Activated CD8-positive, alpha-beta T cell treated with anti-CD3 and anti-CD28 coated beads, Interleukin-2, amount 10 ng/mL, durations not matched to agents 7 days and 5 days (primary cell): ENCODE measurements at regions not wholly inside any gene's neighbourhood (a gene's known extent, or its start where the extent isn't known, plus 50 kb on each side); places are given as distances from the start of the nearest gene placed in this dataset.

Experiments
- ATAC-seq: fragments of 150-1000 bp; cut with Tn5 transposase; one replicate; pipeline ENCODE4 v1.10.0; 2021; ENCODE audit warnings: moderate library complexity
- CTCF ChIA-PET: fragments of 350-600 bp; sonication (Branson Sonifier 250); formaldehyde crosslinking; loops from one replicate; lab custom pipeline; 2021; ENCODE audit warnings: antibody characterized with exemption; lab: Charles Lee
- POLR2A ChIA-PET: fragments of 350-600 bp; sonication (Branson Sonifier 250); formaldehyde crosslinking; loops from one replicate; lab custom pipeline; 2021; ENCODE audit warnings: antibody characterized with exemption; lab: Charles Lee
- DNase-seq: peaks from one replicate; pipeline ENCODE4 v3.0.0-alpha.2; 2020
- H3K27ac Mint-ChIP-seq: one replicate; pipeline ENCODE4 v1.8.0; 2021; ENCODE audit warnings: mild to moderate bottlenecking, mixed read lengths
- H3K27me3 Mint-ChIP-seq: one replicate; pipeline ENCODE4 v1.8.0; 2021; ENCODE audit warnings: low read depth, mixed read lengths
- H3K36me3 Mint-ChIP-seq: one replicate; pipeline ENCODE4 v1.8.0; 2021; ENCODE audit warnings: low read depth, mixed read lengths
- H3K4me1 Mint-ChIP-seq: one replicate; pipeline ENCODE4 v1.8.0; 2021; ENCODE audit warnings: low read depth, mixed read lengths
- H3K4me3 Mint-ChIP-seq: one replicate; pipeline ENCODE4 v1.8.0; 2021; ENCODE audit warnings: mild to moderate bottlenecking, mixed read lengths
- H3K9me3 Mint-ChIP-seq: one replicate; pipeline ENCODE4 v1.8.0; 2022; ENCODE audit warnings: mixed read lengths; ENCODE audit not compliant: insufficient read depth

GRCh38 chr11:39113606-39114005 lies 2345.8 kb downstream of the LRRC4C start:
- no peak for DNase-seq
- H3K4me3 Mint-ChIP-seq: no peak overlapping the region
- no peaks in the 10 kb centered on the region for H3K4me1 Mint-ChIP-seq
- ATAC-seq: no peak
- POLR2A ChIA-PET: no interaction called here
- H3K27ac Mint-ChIP-seq: no peak overlapping the region
- H3K27me3 Mint-ChIP-seq: no peaks in the 10 kb centered on the region
- H3K36me3 Mint-ChIP-seq: no peaks in the 10 kb centered on the region
- CTCF ChIA-PET: no interaction called here
- H3K9me3 Mint-ChIP-seq: peaks cover 11% of the 10 kb centered on the region

GRCh38 chr11:39102236-39102635 lies 2357.2 kb downstream of the LRRC4C start:
- Mint-ChIP-seq H3K4me3 (no peak overlapping the region), H3K36me3 (no peaks in the 10 kb centered on the region), H3K27ac (no peak overlapping the region), H3K9me3 (peaks cover 16% of the 10 kb centered on the region), H3K4me1 (no peaks in the 10 kb centered on the region), H3K27me3 (no peaks in the 10 kb centered on the region)
- ChIA-PET CTCF (no interaction called here), POLR2A (no interaction called here)
- ATAC-seq (no peak), DNase-seq (no peak)

- POLR2A ChIA-PET: no interaction called here
- H3K9me3 Mint-ChIP-seq: peaks cover 29% of the 10 kb centered on the region
- DNase-seq (no peak), ATAC-seq (no peak)
- H3K36me3 Mint-ChIP-seq: no peaks in the 10 kb centered on the region
- no peak overlapping the region for H3K4me3 Mint-ChIP-seq
- H3K4me1 Mint-ChIP-seq: no peaks in the 10 kb centered on the region
- H3K27me3 Mint-ChIP-seq: no peaks in the 10 kb centered on the region
- CTCF ChIA-PET: no interaction called here
- no peak overlapping the region for H3K27ac Mint-ChIP-seq
Measured at GRCh38 chr11:39078465-39078864, 2381.0 kb downstream of the LRRC4C start.

GRCh38 chr11:39037611-39038010 lies 2421.8 kb downstream of the LRRC4C start:
- ATAC-seq (no peak), DNase-seq (no peak)
- Mint-ChIP-seq H3K4me1 (no peaks in the 10 kb centered on the region), H3K27me3 (no peaks in the 10 kb centered on the region), H3K9me3 (peaks cover 11% of the 10 kb centered on the region), H3K4me3 (no peak overlapping the region), H3K27ac (no peak overlapping the region), H3K36me3 (no peaks in the 10 kb centered on the region)
- ChIA-PET CTCF (no interaction called here), POLR2A (no interaction called here)

GRCh38 chr11:39036021-39036420 lies 2423.4 kb downstream of the LRRC4C start:
- Mint-ChIP-seq H3K27ac (no peak overlapping the region), H3K36me3 (no peaks in the 10 kb centered on the region), H3K4me1 (no peaks in the 10 kb centered on the region), H3K4me3 (no peak overlapping the region), H3K9me3 (peaks cover 8% of the 10 kb centered on the region), H3K27me3 (no peaks in the 10 kb centered on the region)
- POLR2A ChIA-PET: no interaction called here
- CTCF ChIA-PET: no interaction called here
- ATAC-seq: no peak
- DNase-seq: no peak

- no peaks in the 10 kb centered on the region for H3K27me3 Mint-ChIP-seq
- no peak overlapping the region for H3K4me3 Mint-ChIP-seq
- ATAC-seq: no peak
- no peaks in the 10 kb centered on the region for H3K4me1 Mint-ChIP-seq
- POLR2A ChIA-PET: no interaction called here
- H3K27ac Mint-ChIP-seq: no peak overlapping the region
- no peaks in the 10 kb centered on the region for H3K36me3 Mint-ChIP-seq
- CTCF ChIA-PET: no interaction called here
- DNase-seq: no peak
- peaks cover 14% of the 10 kb centered on the region for H3K9me3 Mint-ChIP-seq
Measured at GRCh38 chr11:39021539-39021938, 2423.5 kb upstream of the RAG2 start.

GRCh38 chr11:39011797-39012196 lies 2413.8 kb upstream of the RAG2 start:
- H3K27me3 Mint-ChIP-seq: no peaks in the 10 kb centered on the region
- H3K9me3 Mint-ChIP-seq: peaks cover 24% of the 10 kb centered on the region
- no peaks in the 10 kb centered on the region for H3K4me1 Mint-ChIP-seq
- H3K36me3 Mint-ChIP-seq: no peaks in the 10 kb centered on the region
- no peak overlapping the region for H3K27ac Mint-ChIP-seq
- no peak for ATAC-seq
- H3K4me3 Mint-ChIP-seq: no peak overlapping the region
- no peak for DNase-seq
- ChIA-PET CTCF (no interaction called here), POLR2A (no interaction called here)

- ATAC-seq: no peak
Measured at GRCh38 chr11:38990841-38991240, 2392.8 kb upstream of the RAG2 start.

GRCh38 chr11:38990139-38990538 lies 2392.1 kb upstream of the RAG2 start:
- no peak for ATAC-seq
- POLR2A ChIA-PET: no interaction called here
- peaks cover 27% of the 10 kb centered on the region for H3K9me3 Mint-ChIP-seq
- H3K4me1 Mint-ChIP-seq: no peaks in the 10 kb centered on the region
- H3K27me3 Mint-ChIP-seq: no peaks in the 10 kb centered on the region
- CTCF ChIA-PET: no interaction called here
- H3K4me3 Mint-ChIP-seq: no peak overlapping the region
- no peak for DNase-seq
- H3K36me3 Mint-ChIP-seq: no peaks in the 10 kb centered on the region
- no peak overlapping the region for H3K27ac Mint-ChIP-seq

More at GRCh38 chr11:38990841-38991240, 2392.8 kb upstream of the RAG2 start:
- Mint-ChIP-seq H3K4me3 (no peak overlapping the region), H3K36me3 (no peaks in the 10 kb centered on the region), H3K27ac (no peak overlapping the region), H3K27me3 (no peaks in the 10 kb centered on the region), H3K4me1 (no peaks in the 10 kb centered on the region), H3K9me3 (peaks cover 25% of the 10 kb centered on the region)
- no peak for DNase-seq
- ChIA-PET CTCF (no interaction called here), POLR2A (no interaction called here)

- Mint-ChIP-seq H3K4me3 (no peak overlapping the region), H3K9me3 (peaks cover 35% of the 10 kb centered on the region), H3K27ac (no peak overlapping the region), H3K4me1 (no peaks in the 10 kb centered on the region), H3K36me3 (no peaks in the 10 kb centered on the region), H3K27me3 (no peaks in the 10 kb centered on the region)
- ChIA-PET POLR2A (no interaction called here), CTCF (no interaction called here)
- no peak for DNase-seq
- no peak for ATAC-seq
Measured at GRCh38 chr11:38988908-38989307, 2390.9 kb upstream of the RAG2 start.

GRCh38 chr11:38972220-38972619 lies 2374.2 kb upstream of the RAG2 start:
- ChIA-PET POLR2A (no interaction called here), CTCF (no interaction called here)
- H3K9me3 Mint-ChIP-seq: peaks cover 17% of the 10 kb centered on the region
- H3K27me3 Mint-ChIP-seq: no peaks in the 10 kb centered on the region
- H3K4me1 Mint-ChIP-seq: no peaks in the 10 kb centered on the region
- no peak for DNase-seq
- ATAC-seq: no peak
- no peaks in the 10 kb centered on the region for H3K36me3 Mint-ChIP-seq
- H3K27ac Mint-ChIP-seq: no peak overlapping the region
- H3K4me3 Mint-ChIP-seq: no peak overlapping the region

- ChIA-PET POLR2A (no interaction called here), CTCF (no interaction called here)
- ATAC-seq (no peak), DNase-seq (no peak)
- no peak overlapping the region for H3K27ac Mint-ChIP-seq
- no peaks in the 10 kb centered on the region for H3K4me1 Mint-ChIP-seq
- H3K27me3 Mint-ChIP-seq: no peaks in the 10 kb centered on the region
- no peaks in the 10 kb centered on the region for H3K36me3 Mint-ChIP-seq
- H3K9me3 Mint-ChIP-seq: peaks cover 17% of the 10 kb centered on the region
- no peak overlapping the region for H3K4me3 Mint-ChIP-seq
Measured at GRCh38 chr11:38971141-38971540, 2373.1 kb upstream of the RAG2 start.

- no peaks in the 10 kb centered on the region for H3K4me1 Mint-ChIP-seq
- peaks cover 17% of the 10 kb centered on the region for H3K9me3 Mint-ChIP-seq
- H3K27me3 Mint-ChIP-seq: no peaks in the 10 kb centered on the region
- POLR2A ChIA-PET: no interaction called here
- CTCF ChIA-PET: no interaction called here
- no peak for DNase-seq
- ATAC-seq: no peak
- H3K36me3 Mint-ChIP-seq: no peaks in the 10 kb centered on the region
- no peak overlapping the region for H3K4me3 Mint-ChIP-seq
- H3K27ac Mint-ChIP-seq: no peak overlapping the region
Measured at GRCh38 chr11:38968951-38969350, 2370.9 kb upstream of the RAG2 start.
